ENCODE measurements at regions not wholly inside any gene's neighbourhood (a gene's known extent, or its start where the extent isn't known, plus 50 kb on each side); places are given as distances from the start of the nearest gene placed in this dataset.
"Not testable (repeated sequence)": the region's sequence is repeated elsewhere in the genome, so short reads cannot be mapped to it uniquely, and the experiment has no call there.

DNA sequence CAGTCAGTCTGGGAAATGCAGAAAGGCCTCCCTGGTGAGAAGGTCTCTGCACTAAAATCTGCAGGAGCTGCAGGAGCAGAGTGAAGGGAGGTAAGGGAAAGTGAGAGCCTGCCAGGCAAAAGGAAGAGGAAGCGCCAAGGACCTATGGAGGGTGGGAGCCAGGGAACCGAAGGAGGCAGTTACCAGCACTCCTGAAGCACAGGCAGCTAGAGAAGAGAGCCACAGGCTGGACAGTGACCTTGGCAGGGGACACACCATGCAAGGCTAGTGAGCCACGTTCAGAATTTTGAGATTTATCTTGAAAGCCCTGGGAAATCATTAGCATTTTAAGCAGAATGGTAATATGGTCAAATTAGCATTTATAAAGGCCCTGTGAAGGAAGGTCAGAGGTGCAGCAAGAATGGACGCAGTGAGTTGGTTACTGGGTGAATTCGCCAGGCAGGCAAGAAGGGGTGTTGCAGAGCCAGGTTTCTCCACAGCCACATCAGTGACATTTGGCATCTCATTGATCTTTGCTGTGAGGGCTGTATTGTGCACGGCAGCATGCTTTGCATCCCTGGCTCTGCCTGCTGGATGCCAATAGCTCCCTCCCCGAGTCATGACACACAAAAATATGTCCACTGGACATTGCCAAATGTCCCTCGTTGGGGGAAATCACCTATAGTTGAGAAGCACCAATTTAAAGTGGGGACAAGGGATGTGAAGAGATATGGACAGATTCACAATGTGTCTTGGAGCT lies 54.7 kb upstream of the LANCL2 start:
- DNase-seq (ENCODE audit: unreplicated experiment): no peak
- ChIA-PET POLR2A (no interaction called here), CTCF (interaction anchor here (1.8 kb wide), 1 partner anchor 31 kb away, joined by 11 read pairs; no protein-coding TSS in a partner anchor)
- TF ChIP-seq CTCF (IDR thresholded peaks at IDR 0.05; ENCODE audit: unreplicated experiment): no peak
- H3K4me1 Mint-ChIP-seq (ENCODE audit: insufficient read depth, unreplicated experiment): peaks cover 19% of the 10 kb centered on the region
- H3K4me3 Mint-ChIP-seq (ENCODE audit: unreplicated experiment): no peak overlapping the region
- no peak overlapping the region for H3K27ac Mint-ChIP-seq (ENCODE audit: low read depth, unreplicated experiment)
- no TSS peak for BruUV-seq (replicated peaks)
- peaks cover 6% of the 10 kb centered on the region for H3K27me3 Mint-ChIP-seq (ENCODE audit: insufficient read depth, unreplicated experiment)
- intact Hi-C loops (cut with micrococcal nuclease): no loop called here
- no peaks in the 10 kb centered on the region for H3K36me3 Mint-ChIP-seq (ENCODE audit: insufficient read depth, unreplicated experiment)
- H3K9me3 Mint-ChIP-seq (ENCODE audit: unreplicated experiment): no peaks in the 10 kb centered on the region

GRCh38 chr7:55311892-55312291 lies 53.2 kb upstream of the LANCL2 start:
- H3K4me3 Mint-ChIP-seq (ENCODE audit: unreplicated experiment); POLR2A ChIA-PET; H3K36me3 Mint-ChIP-seq (ENCODE audit: insufficient read depth, unreplicated experiment); BruUV-seq (replicated peaks); intact Hi-C loops (cut with micrococcal nuclease); H3K4me1 Mint-ChIP-seq (ENCODE audit: insufficient read depth, unreplicated experiment); DNase-seq (ENCODE audit: unreplicated experiment); CTCF ChIA-PET; H3K27me3 Mint-ChIP-seq (ENCODE audit: insufficient read depth, unreplicated experiment); H3K27ac Mint-ChIP-seq (ENCODE audit: low read depth, unreplicated experiment); H3K9me3 Mint-ChIP-seq (ENCODE audit: unreplicated experiment): not testable (repeated sequence)

GRCh38 chr7:55313671-55314070 lies 51.5 kb upstream of the LANCL2 start:
- CTCF ChIA-PET: interaction anchor here (0.6 to 1.4 kb wide), 4 partner anchors 14 to 101 kb away, joined by 3 to 4 read pairs (median 3); no protein-coding TSS in a partner anchor
- H3K4me1 Mint-ChIP-seq (ENCODE audit: insufficient read depth, unreplicated experiment); POLR2A ChIA-PET; intact Hi-C loops (cut with micrococcal nuclease); H3K36me3 Mint-ChIP-seq (ENCODE audit: insufficient read depth, unreplicated experiment); H3K4me3 Mint-ChIP-seq (ENCODE audit: unreplicated experiment); H3K9me3 Mint-ChIP-seq (ENCODE audit: unreplicated experiment); DNase-seq (ENCODE audit: unreplicated experiment); BruUV-seq (replicated peaks); H3K27ac Mint-ChIP-seq (ENCODE audit: low read depth, unreplicated experiment): not testable (repeated sequence)
- peaks cover 23% of the 10 kb centered on the region for H3K27me3 Mint-ChIP-seq (ENCODE audit: insufficient read depth, unreplicated experiment)

DNA sequence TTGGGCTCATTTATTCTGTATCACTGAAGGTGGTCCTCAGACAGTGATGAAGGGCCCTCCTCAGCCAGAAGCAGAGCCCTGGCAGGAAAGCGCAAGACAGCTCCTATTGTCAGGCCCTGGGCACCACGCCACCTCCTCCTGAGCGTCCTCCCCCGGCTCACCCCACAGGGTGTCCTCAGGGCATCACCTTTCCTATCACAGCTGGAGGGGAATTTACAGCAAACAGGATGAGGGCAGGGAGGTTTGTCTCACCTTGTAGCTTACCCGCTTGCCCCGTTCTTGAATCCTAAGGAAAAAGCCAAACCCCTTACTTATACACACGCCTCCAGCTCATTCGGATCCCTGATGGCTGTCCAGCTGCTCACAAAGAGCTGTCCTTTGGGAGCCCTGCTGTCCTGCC lies 50.2 kb upstream of the LANCL2 start:
- ChIA-PET CTCF (interaction anchor here (0.6 to 1.8 kb wide), 3 partner anchors 27 to 35 kb away, joined by 3 to 5 read pairs (median 3); no protein-coding TSS in a partner anchor), POLR2A (no interaction called here)
- no peak for TF ChIP-seq CTCF (IDR thresholded peaks at IDR 0.05; ENCODE audit: unreplicated experiment)
- intact Hi-C loops (cut with micrococcal nuclease): no loop called here
- H3K4me3 Mint-ChIP-seq (ENCODE audit: unreplicated experiment): no peak overlapping the region
- DNase-seq (ENCODE audit: unreplicated experiment): no peak
- H3K27ac Mint-ChIP-seq (ENCODE audit: low read depth, unreplicated experiment): no peak overlapping the region
- H3K27me3 Mint-ChIP-seq (ENCODE audit: insufficient read depth, unreplicated experiment): peaks cover 33% of the 10 kb centered on the region
- H3K36me3 Mint-ChIP-seq (ENCODE audit: insufficient read depth, unreplicated experiment): no peaks in the 10 kb centered on the region
- no TSS peak for BruUV-seq (replicated peaks)
- no peaks in the 10 kb centered on the region for H3K4me1 Mint-ChIP-seq (ENCODE audit: insufficient read depth, unreplicated experiment)
- H3K9me3 Mint-ChIP-seq (ENCODE audit: unreplicated experiment): no peaks in the 10 kb centered on the region

Measured in MCF 10A (cell line).